Aorta (tissue), 5 donors: ENCODE measurements at regions not wholly inside any gene's neighbourhood (a gene's known extent, or its start where the extent isn't known, plus 50 kb on each side); places are given as distances from the start of the nearest gene placed in this dataset.

Source experiments
- ATAC-seq: fragments of 200-7000 bp; cut with Tn5 transposase; one replicate; pipeline ENCODE4 v1.9.1; 2022; ENCODE audit warnings: moderate library complexity; ENCODE audit not compliant: low FRiP score
- DNase-seq, 2 donors: peaks; one replicate each; pipeline ENCODE4 v3.0.0-alpha.2; 2020
- H3K27ac ChIP-seq, 2 donors: one replicate each; pipeline ENCODE4 v1.5.1; 2013; ENCODE audit warnings: low read length in 2 of 2, mild to moderate bottlenecking in 2 of 2, moderate library complexity in 2 of 2, control low read depth in 1 of 2, inconsistent platforms in 1 of 2, low read depth in 1 of 2
- H3K27me3 ChIP-seq, 2 donors: one replicate each; pipeline ENCODE4 v1.6.1; 2013; ENCODE audit warnings: control low read depth in 1 of 2, low read length in 1 of 2, mild to moderate bottlenecking in 1 of 2, moderate library complexity in 1 of 2; ENCODE audit not compliant: insufficient read depth in 2 of 2, control insufficient read depth in 1 of 2
- H3K36me3 ChIP-seq, 2 donors: one replicate each; pipeline ENCODE4 v1.6.1; 2013; ENCODE audit warnings: control low read depth in 1 of 2, low read length in 1 of 2, mild to moderate bottlenecking in 1 of 2; ENCODE audit not compliant: insufficient read depth in 2 of 2, control insufficient read depth in 1 of 2
- H3K4me1 ChIP-seq, 2 donors: one replicate each; pipeline ENCODE4 v1.6.1; 2013; ENCODE audit warnings: low read length in 2 of 2, control low read depth in 1 of 2, mild to moderate bottlenecking in 1 of 2, moderate library complexity in 1 of 2; ENCODE audit not compliant: insufficient read depth in 2 of 2, control insufficient read depth in 1 of 2
- H3K4me3 ChIP-seq, 2 donors: one replicate each; pipeline ENCODE4 v1.5.1; 2013; ENCODE audit warnings: low read length in 2 of 2, control low read depth in 1 of 2, mild to moderate bottlenecking in 1 of 2
- H3K9me3 ChIP-seq: one replicate; pipeline ENCODE4 v1.6.1; 2013; ENCODE audit warnings: mild to moderate bottlenecking, low read length; ENCODE audit not compliant: control insufficient read depth
- WGBS, 2 donors: extraction: QIAGEN DNeasy Blood & Tissue Kit; methylation state at CpG; one replicate each; pipeline ENCODE4 v1.1.7; 2013; 5-methylcytosine and 5-hydroxymethylcytosine counted together
- intact Hi-C, 2 donors: fragments of 100-400 bp; cut with DNase I; formaldehyde crosslinking; loops; one replicate each; pipeline versions ENCODE4 v1.14.2 to v1.15.0; 2022
- donor health status: healthy with polysubstance abuse.
- donor health status: Bipolar disorder and iron deficiency.
- donor health status: DM: no; HTN: no; CAD: no.
- donor health status: DM: no; HTN: no; CAD: no.
- donor health status: DM: yes; HTN: yes; CAD: no.

DNA sequence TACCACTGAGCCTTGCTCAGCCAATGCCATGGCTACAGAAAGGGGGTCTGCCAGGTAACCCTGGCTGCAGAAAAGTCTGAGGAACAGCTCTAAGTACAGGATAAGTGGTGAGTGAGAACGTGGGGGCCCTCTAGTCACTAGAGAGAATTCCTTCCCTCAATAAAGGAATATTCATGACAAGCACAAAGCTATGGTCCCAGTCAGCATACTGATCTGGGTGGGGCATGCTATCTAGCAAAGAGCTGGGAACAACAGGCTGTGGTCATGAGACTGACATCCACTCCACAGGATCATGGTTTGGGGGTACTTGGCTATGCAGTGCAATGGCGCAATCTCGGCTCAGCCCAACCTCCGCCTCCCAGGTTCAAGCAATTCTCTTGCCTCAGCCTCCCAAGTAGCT lies 140.4 kb downstream of the MTHFS start:
- no peaks in the 10 kb centered on the region for H3K36me3 ChIP-seq
- H3K9me3 ChIP-seq: no peaks in the 10 kb centered on the region
- ATAC-seq (no peak), DNase-seq (no peak)
- H3K4me1 ChIP-seq: no peaks in the 10 kb centered on the region
- WGBS, 2 donors: 84 to 87% methylated on average over 4 of the region's 4 CpGs
- H3K27ac ChIP-seq: no peak overlapping the region
- no peaks in the 10 kb centered on the region for H3K27me3 ChIP-seq
- no peak overlapping the region for H3K4me3 ChIP-seq
- intact Hi-C loops: loop anchor here in 1 of 2 donors (10.0 kb wide), 1 partner anchor 392 kb away; no protein-coding TSS in a partner anchor

DNA sequence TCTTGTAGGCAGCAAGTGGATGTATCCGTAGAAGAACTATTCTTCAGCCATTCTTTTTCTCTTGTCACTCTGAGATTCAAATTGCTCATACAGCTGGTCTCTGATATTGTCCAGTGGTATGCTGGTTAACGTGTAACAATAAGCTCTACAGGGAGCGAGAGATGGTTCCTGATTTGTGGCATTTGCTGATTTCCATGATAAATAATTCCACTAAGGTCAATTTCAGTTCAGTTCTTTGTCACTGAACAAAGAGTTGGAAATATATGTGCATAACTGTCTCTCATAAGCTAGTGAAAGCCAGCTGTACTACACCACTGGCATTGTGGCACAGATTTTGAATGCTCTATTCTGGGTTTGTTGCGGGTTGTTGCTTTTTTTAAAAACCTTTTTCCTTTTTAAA lies 131.7 kb downstream of the MTHFS start:
- 79 to 80% methylated on average over 4 of the region's 4 CpGs for WGBS, 2 donors
- Histone ChIP-seq H3K9me3 (peaks cover 2% of the 10 kb centered on the region), H3K27me3 (no peaks in the 10 kb centered on the region), H3K36me3 (no peaks in the 10 kb centered on the region), H3K27ac (no peak overlapping the region), H3K4me3 (no peak overlapping the region), H3K4me1 (no peaks in the 10 kb centered on the region)
- no peak for DNase-seq
- intact Hi-C loops: no loop called here
- ATAC-seq: no peak

DNA sequence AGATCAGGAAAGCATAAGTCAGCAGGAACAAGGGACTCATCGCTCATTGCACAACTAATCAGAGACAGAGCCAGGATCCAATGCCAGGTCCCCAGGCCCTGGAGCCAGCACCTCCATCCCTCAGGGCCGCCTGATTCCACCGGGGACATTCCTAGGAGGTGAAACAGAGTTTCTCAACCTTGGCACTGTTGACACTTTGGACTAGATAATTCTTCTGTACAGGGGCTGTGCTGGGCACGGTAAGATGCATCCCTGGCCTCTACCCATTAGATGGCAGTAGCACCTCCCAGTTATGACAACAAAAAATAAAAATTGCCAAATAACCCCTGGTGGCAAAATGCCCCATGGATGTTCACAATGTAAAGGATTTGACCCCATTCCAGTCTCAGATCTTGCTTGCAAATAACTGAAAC lies 127.7 kb downstream of the MTHFS start:
- DNase-seq (no peak), ATAC-seq (no peak)
- no peaks in the 10 kb centered on the region for H3K36me3 ChIP-seq
- H3K4me3 ChIP-seq: no peak overlapping the region
- no peak overlapping the region for H3K27ac ChIP-seq
- no peaks in the 10 kb centered on the region for H3K4me1 ChIP-seq
- intact Hi-C loops: no loop called here
- no peaks in the 10 kb centered on the region for H3K27me3 ChIP-seq
- 78 to 79% methylated on average over 4 of the region's 4 CpGs for WGBS, 2 donors
- no peaks in the 10 kb centered on the region for H3K9me3 ChIP-seq

DNA sequence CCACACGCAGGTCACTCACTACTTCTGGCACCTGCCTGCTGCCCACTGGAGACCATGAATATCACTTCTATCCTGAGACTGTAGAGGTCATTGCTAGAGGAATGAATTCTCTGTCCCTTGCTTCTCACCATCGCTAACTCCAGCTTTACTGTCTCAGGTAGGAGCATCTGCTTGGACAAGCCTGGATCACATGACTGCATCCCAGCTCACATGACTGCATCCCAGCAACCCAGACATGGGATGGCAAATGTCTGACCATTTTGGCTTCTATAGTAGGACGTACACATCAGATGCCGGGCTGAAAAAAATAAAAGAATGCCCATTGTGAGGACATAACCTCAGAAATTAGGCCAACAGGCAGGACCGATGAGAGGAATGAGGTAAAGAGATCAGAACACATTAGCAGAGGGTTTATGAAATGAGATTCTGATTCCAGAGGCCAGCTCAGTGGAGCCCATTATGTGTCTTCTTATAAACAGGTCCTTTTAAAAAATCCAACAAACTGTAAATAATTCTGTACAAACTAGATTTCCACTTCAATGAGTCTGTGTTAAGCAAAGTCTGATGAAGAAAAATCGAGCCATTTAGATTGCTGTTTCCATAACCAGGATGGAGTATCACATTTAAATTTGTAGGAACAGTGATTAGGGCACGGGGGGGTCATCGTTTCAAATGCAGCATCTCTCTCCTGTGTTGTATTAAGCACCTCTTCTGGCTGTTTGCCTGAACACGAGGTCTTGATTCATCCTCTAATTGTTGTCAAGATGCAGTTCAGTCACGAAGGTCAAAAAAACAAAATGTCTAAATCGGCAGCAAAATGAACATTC lies 126.7 kb downstream of the MTHFS start:
- Histone ChIP-seq H3K27me3 (no peaks in the 10 kb centered on the region), H3K27ac (no peak overlapping the region), H3K36me3 (no peaks in the 10 kb centered on the region), H3K4me3 (no peak overlapping the region), H3K9me3 (no peaks in the 10 kb centered on the region), H3K4me1 (no peaks in the 10 kb centered on the region)
- WGBS, 2 donors: 81 to 85% methylated on average over 11 of the region's 11 CpGs
- ATAC-seq: no peak
- DNase-seq: no peak
- intact Hi-C loops: no loop called here

DNA sequence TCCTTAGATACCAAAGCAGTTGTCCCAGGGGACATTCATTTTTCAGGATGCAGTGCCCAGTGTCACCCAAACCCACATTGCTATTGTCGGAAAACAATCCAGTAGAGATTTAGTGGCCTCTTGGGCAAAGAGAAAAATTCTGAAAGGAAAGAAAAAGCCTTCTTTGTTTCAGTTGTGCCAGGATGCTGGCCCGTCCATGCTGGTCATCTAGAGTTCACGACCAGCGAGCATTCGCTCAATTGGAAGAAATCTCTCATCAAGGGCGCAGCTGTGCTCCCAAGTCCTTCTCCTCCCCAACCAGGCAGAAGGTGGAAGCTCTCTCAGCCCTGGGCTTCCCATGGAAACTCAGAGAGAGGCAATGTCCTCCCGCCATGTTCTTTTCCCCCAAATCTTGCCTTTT lies 123.7 kb downstream of the MTHFS start:
- Histone ChIP-seq H3K4me3 (no peak overlapping the region), H3K9me3 (no peaks in the 10 kb centered on the region), H3K36me3 (no peaks in the 10 kb centered on the region), H3K4me1 (no peaks in the 10 kb centered on the region), H3K27me3 (no peaks in the 10 kb centered on the region), H3K27ac (no peak overlapping the region)
- 74 to 75% methylated on average over 7 of the region's 7 CpGs for WGBS, 2 donors
- DNase-seq (no peak), ATAC-seq (no peak)
- intact Hi-C loops: no loop called here

DNA sequence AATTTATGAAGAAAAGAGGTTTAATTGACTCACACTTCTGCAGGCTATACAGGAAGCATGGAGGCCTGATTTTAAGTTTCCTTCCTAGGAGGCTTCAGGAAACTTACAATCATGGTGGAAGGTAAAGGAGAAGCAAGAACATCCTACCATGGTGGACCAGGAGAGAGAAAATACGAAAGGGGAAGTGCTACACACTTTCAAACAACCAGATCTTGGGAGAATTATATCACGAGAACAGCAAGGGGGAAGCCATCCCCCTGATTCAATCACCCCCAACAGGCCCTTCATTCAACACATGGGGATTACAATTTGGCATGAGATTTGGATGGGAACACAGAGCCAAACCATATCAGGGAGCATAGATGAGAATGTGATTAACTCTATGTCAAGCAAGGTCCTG lies 121.0 kb downstream of the MTHFS start:
- no peaks in the 10 kb centered on the region for H3K36me3 ChIP-seq
- no peaks in the 10 kb centered on the region for H3K27me3 ChIP-seq
- 82% methylated on average over 2 of the region's 2 CpGs for WGBS, 2 donors
- no peak for DNase-seq
- H3K4me3 ChIP-seq: no peak overlapping the region
- H3K4me1 ChIP-seq: no peaks in the 10 kb centered on the region
- H3K9me3 ChIP-seq: no peaks in the 10 kb centered on the region
- intact Hi-C loops: no loop called here
- H3K27ac ChIP-seq: no peak overlapping the region
- ATAC-seq: no peak

DNA sequence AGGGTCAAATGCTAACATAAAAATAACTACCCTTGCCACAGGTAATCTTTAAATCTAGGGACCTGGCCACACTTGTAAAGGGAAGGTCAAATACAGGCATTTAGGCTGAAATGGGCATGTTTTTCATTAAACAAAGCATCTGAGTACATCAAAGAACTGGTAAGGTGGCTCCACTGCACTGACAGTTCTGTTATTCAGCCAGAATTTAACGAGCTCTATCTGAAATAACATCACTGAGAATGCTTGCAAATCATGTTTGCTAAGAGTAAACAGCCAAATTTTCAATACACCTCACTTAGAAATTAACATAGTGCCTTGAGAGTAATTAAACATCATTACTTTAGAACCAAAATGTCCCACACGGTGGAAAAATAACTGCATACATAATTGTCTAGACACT lies 118.9 kb downstream of the MTHFS start:
- Histone ChIP-seq H3K4me3 (no peak overlapping the region), H3K27ac (no peak overlapping the region), H3K36me3 (no peaks in the 10 kb centered on the region), H3K4me1 (no peaks in the 10 kb centered on the region), H3K9me3 (no peaks in the 10 kb centered on the region), H3K27me3 (no peaks in the 10 kb centered on the region)
- intact Hi-C loops: no loop called here
- ATAC-seq: no peak
- WGBS, 2 donors: 76 to 78% methylated on average over 2 of the region's 2 CpGs
- DNase-seq: no peak

DNA sequence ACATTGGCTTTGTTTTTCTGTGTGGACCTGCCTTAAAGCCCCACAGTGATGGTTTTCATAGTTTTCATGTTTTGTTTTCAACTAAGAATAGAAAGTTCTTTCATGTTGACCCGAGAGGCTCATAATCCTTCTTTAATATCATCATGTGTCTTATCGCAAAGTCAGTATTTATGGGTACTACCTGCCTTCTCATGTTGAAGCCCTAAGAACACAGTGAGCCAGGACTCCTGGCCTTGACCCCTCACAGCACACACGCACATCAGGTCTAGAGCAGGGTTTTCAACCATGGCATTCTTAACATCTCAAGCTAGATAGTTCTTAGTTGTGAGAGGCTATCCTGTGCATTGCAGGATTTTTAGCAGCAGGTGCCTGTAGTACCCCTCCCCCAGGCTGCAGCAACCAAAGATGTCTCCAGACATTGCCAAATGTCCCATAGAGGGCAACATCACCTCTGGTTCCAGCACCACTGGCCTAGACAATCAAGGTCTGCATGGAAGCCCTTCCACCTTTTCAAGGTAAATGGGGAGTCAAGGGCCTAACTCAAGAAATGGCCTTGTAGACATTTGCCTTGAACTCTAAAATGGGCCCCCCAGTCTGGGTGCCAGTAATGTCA lies 118.3 kb downstream of the MTHFS start:
- H3K36me3 ChIP-seq: no peaks in the 10 kb centered on the region
- intact Hi-C loops: no loop called here
- ATAC-seq: no peak
- H3K4me1 ChIP-seq: no peaks in the 10 kb centered on the region
- 68 to 80% methylated on average over 3 of the region's 3 CpGs for WGBS, 2 donors
- no peak overlapping the region for H3K27ac ChIP-seq
- H3K27me3 ChIP-seq: no peaks in the 10 kb centered on the region
- H3K9me3 ChIP-seq: no peaks in the 10 kb centered on the region
- H3K4me3 ChIP-seq: no peak overlapping the region
- no peak for DNase-seq

DNA sequence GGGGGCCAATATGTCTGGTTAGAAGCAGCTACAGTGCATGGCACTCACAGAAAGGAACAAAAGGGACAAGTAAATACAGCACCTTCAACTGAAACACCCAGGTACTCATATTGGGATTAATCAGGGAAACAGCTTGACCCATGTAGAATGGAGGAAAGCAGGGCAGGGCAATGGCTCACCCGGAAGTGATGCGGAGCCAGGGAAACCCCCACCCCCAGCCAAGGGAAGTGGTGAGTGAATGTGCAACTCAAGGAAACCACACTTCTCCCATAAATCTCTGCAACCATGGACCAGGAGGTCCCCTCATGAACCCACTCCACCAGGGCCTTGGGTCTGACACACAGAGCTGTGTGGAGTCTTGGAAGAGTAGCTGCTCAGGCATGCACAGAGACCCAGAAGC lies 117.1 kb downstream of the MTHFS start:
- DNase-seq: no peak
- no peaks in the 10 kb centered on the region for H3K36me3 ChIP-seq
- H3K27ac ChIP-seq: no peak overlapping the region
- H3K4me3 ChIP-seq: no peak overlapping the region
- no peak for ATAC-seq
- 89 to 93% methylated on average over 2 of the region's 2 CpGs for WGBS, 2 donors
- H3K4me1 ChIP-seq: no peaks in the 10 kb centered on the region
- intact Hi-C loops: no loop called here
- no peaks in the 10 kb centered on the region for H3K27me3 ChIP-seq
- no peaks in the 10 kb centered on the region for H3K9me3 ChIP-seq
